ENCODE measurements at regions not wholly inside any gene's neighbourhood (a gene's known extent, or its start where the extent isn't known, plus 50 kb on each side); places are given as distances from the start of the nearest gene placed in this dataset.
A peak's percentile ranks its signal among the peaks of the same experiment; 100 is the strongest.

DNA sequence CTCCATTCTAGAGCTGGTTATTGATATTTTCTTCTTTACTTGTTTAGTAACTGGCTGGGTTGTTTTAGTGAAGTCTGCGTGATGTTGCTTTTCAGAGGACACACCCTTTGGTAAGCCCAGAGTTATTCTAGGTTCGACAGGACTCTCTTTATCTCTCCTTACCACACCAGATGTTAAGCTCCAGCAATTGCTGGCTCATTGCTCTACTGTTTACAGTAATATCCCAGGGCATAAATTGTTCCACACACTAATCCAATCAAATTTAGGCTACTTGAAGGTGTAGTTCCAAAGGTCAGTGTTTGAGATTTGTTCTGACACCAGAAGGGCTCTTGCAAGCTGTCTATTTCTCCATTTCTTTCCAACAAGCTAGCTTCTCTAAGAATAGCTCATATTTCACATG, 506.6 kb downstream of the NR4A2 start:
- H3K9me3 ChIP-seq: no peaks in the 10 kb centered on the region
- WGBS, 2 donors (ENCODE audit: low coverage in 1 of 2): 42 to 50% methylated on average over 1 to 2 of the region's 2 CpGs
- H3K27me3 ChIP-seq: no peaks in the 10 kb centered on the region
- H3K36me3 ChIP-seq: no peaks in the 10 kb centered on the region
- no peak for DNase-seq
- peak overlapping the region in 2 of 4 donors; percentile 25 to 31 for H3K27ac ChIP-seq
- TF ChIP-seq POLR2A (IDR thresholded peaks at IDR 0.05) (no peak), POLR2AphosphoS5 (IDR thresholded peaks at IDR 0.05) (no peak), CTCF (IDR thresholded peaks at IDR 0.05) (no peak)
- H3K4me3 ChIP-seq: no peak overlapping the region
- H3K4me1 ChIP-seq: peaks cover 0 to 5% (median 0%) of the 10 kb centered on the region in 4 donors
- in situ Hi-C loops (cut with MboI; ENCODE audit: low pct_ligation_motif_present in 1 of 4, low pct_unique_long_range_greater_than_20kb in 1 of 4, low sequenced_read_pairs in 3 of 4): no loop called here
- intact Hi-C loops (cut with DNase I; ENCODE audit: low total_unique reads): no loop called here

DNA sequence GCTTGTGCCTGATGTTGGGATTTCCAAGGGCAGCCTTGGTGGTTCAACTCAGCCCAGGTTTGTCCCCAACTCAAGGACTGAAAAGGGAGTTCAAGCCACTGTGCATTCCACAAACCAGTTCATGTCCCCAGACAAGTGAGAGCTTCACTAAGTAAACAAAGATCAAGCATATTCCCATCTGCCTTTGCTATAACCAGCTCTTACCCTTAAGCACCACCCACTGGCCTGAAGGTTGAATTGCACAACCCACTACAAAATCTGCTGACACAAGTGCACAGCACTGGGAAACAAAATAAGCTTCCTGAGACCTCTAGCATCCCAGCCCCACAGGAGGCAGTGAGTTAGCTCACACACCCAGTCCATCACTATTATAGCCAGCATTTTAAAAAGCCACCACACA, 516.7 kb downstream of the NR4A2 start:
- H3K27me3 ChIP-seq: no peaks in the 10 kb centered on the region
- no peaks in the 10 kb centered on the region for H3K36me3 ChIP-seq
- intact Hi-C loops (cut with DNase I; ENCODE audit: low total_unique reads): no loop called here
- DNase-seq: no peak
- no peak overlapping the region for H3K4me3 ChIP-seq
- H3K4me1 ChIP-seq: no peaks in the 10 kb centered on the region
- no peak overlapping the region for H3K27ac ChIP-seq
- H3K9me3 ChIP-seq: no peaks in the 10 kb centered on the region
- in situ Hi-C loops (cut with MboI; ENCODE audit: low pct_ligation_motif_present in 1 of 4, low pct_unique_long_range_greater_than_20kb in 1 of 4, low sequenced_read_pairs in 3 of 4): no loop called here
- TF ChIP-seq CTCF (IDR thresholded peaks at IDR 0.05) (peak in 2 of 5 experiments; percentile 10 to 17), POLR2AphosphoS5 (IDR thresholded peaks at IDR 0.05) (no peak)

GRCh38 chr2:155815275-155815674, 517.2 kb downstream of the NR4A2 start:
- H3K4me3 ChIP-seq: no peak overlapping the region
- H3K27me3 ChIP-seq: no peaks in the 10 kb centered on the region
- 100% methylated on average over 1 of the region's 1 CpG for WGBS, 2 donors (ENCODE audit: low coverage in 1 of 2)
- no peaks in the 10 kb centered on the region for H3K9me3 ChIP-seq
- no peak overlapping the region for H3K27ac ChIP-seq
- no peaks in the 10 kb centered on the region for H3K4me1 ChIP-seq
- no peak for TF ChIP-seq CTCF (IDR thresholded peaks at IDR 0.05)
- no peak for TF ChIP-seq EP300 (IDR thresholded peaks at IDR 0.05; ENCODE audit: low read depth)
- no peak for TF ChIP-seq POLR2A (IDR thresholded peaks at IDR 0.05)
- TF ChIP-seq POLR2AphosphoS5 (IDR thresholded peaks at IDR 0.05): no peak
- no peaks in the 10 kb centered on the region for H3K36me3 ChIP-seq
- in situ Hi-C loops (cut with MboI; ENCODE audit: low pct_ligation_motif_present in 1 of 4, low pct_unique_long_range_greater_than_20kb in 1 of 4, low sequenced_read_pairs in 3 of 4): no loop called here
- DNase-seq: no peak
- intact Hi-C loops (cut with DNase I; ENCODE audit: low total_unique reads): no loop called here

DNA sequence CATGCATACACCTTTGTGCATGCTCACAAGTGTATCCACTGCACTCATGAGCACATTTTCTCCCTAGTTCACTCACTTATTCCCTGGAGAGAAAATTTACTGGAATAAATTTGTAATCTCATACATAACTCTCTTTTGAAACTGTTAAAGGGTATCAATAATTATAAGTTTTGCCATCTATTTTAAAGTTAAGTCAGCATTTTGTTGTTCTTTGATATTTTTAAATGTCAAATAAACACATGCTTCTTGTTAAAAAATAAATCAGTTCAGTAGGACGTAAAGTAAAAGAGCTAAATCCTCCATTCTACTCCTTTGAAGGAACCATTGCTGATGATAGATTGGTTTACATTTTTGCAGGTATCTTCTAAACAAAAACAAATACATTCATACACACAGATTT, 522.1 kb downstream of the NR4A2 start:
- Histone ChIP-seq H3K9me3 (no peaks in the 10 kb centered on the region), H3K4me3 (no peak overlapping the region), H3K27me3 (no peaks in the 10 kb centered on the region), H3K4me1 (no peaks in the 10 kb centered on the region), H3K27ac (no peak overlapping the region), H3K36me3 (no peaks in the 10 kb centered on the region)
- TF ChIP-seq CTCF (IDR thresholded peaks at IDR 0.05) (no peak), POLR2AphosphoS5 (IDR thresholded peaks at IDR 0.05) (no peak), EP300 (IDR thresholded peaks at IDR 0.05; ENCODE audit: low read depth) (no peak), POLR2A (IDR thresholded peaks at IDR 0.05) (no peak)
- in situ Hi-C loops (cut with MboI; ENCODE audit: low pct_ligation_motif_present in 1 of 4, low pct_unique_long_range_greater_than_20kb in 1 of 4, low sequenced_read_pairs in 3 of 4) (no loop called here), intact Hi-C loops (cut with DNase I; ENCODE audit: low total_unique reads) (no loop called here)
- DNase-seq: no peak
- WGBS, 2 donors (ENCODE audit: low coverage in 1 of 2): 81 to 82% methylated on average over 1 of the region's 1 CpG
